A673 (cell line): ENCODE measurements at regions not wholly inside any gene's neighbourhood (a gene's known extent, or its start where the extent isn't known, plus 50 kb on each side); places are given as distances from the start of the nearest gene placed in this dataset.

Source experiments
- BruUV-seq: library from RNA; stranded (reverse); fragments of 400-500 nt; replicated peaks from 2 replicates; lab custom pipeline; 2021; lab: Mats Ljungman, UMichigan
- CTCF ChIA-PET: fragments of 300-600 bp; sonication (Branson Sonifier 250); formaldehyde crosslinking; loops from one replicate; lab custom pipeline; 2022; ENCODE audit warnings: antibody characterized with exemption; lab: Charles Lee
- POLR2A ChIA-PET: fragments of 300-600 bp; sonication (Branson Sonifier 250); formaldehyde crosslinking; loops from one replicate; lab custom pipeline; 2022; ENCODE audit warnings: antibody characterized with exemption; ENCODE audit not compliant: low non-redundant PET; lab: Charles Lee
- DNase-seq: peaks from one replicate; pipeline ENCODE4 v3.0.0-alpha.2; 2015; ENCODE audit warnings: low spot score
- H3K27ac ChIP-seq: fragments of 200-600 bp; sonication (generic); 2 replicates; pipeline ENCODE4 v1.5.1; 2016; ENCODE audit warnings: mixed run types, low read depth, mild to moderate bottlenecking, mixed read lengths, antibody characterized with exemption, low read length; ENCODE audit not compliant: poor library complexity, severe bottlenecking
- H3K27me3 ChIP-seq: fragments of 200-600 bp; sonication (generic); replicated peaks from 2 replicates; pipeline ENCODE4 v1.6.1; 2017; ENCODE audit warnings: mixed run types, low read depth, mild to moderate bottlenecking, mixed read lengths, antibody characterized with exemption, low read length; ENCODE audit not compliant: insufficient read depth, poor library complexity
- H3K36me3 ChIP-seq: fragments of 200-600 bp; sonication (generic); 2 replicates; pipeline ENCODE4 v1.6.1; 2016; ENCODE audit warnings: mixed run types, mild to moderate bottlenecking, mixed read lengths, antibody characterized with exemption, low read length; ENCODE audit not compliant: insufficient read depth, poor library complexity, severe bottlenecking
- H3K4me1 ChIP-seq: fragments of 200-600 bp; sonication (generic); 2 replicates; pipeline ENCODE4 v1.6.1; 2017; ENCODE audit warnings: mixed run types, mild to moderate bottlenecking, mixed read lengths, antibody characterized with exemption, low read length; ENCODE audit not compliant: insufficient read depth, poor library complexity, severe bottlenecking
- H3K4me3 ChIP-seq: fragments of 200-600 bp; sonication (generic); 2 replicates; pipeline ENCODE4 v1.5.1; 2016; ENCODE audit warnings: low read depth, mixed run types, mild to moderate bottlenecking, mixed read lengths, low read length; ENCODE audit not compliant: poor library complexity, severe bottlenecking
- H3K9me3 ChIP-seq: fragments of 200-600 bp; sonication (generic); 2 replicates; pipeline ENCODE4 v1.6.1; 2016; ENCODE audit warnings: mixed run types, low read depth, mild to moderate bottlenecking, mixed read lengths, antibody characterized with exemption, low read length; ENCODE audit not compliant: poor library complexity, severe bottlenecking
- CTCF ChIP-seq: fragments of 300-800, 200-600 bp; sonication (generic); conservative IDR thresholded peaks from 2 replicates; pipeline ENCODE4 v1.5.1; 2017; ENCODE audit warnings: low read depth, mild to moderate bottlenecking, antibody characterized with exemption, low read length, moderate library complexity, mixed read lengths
- EZH2 ChIP-seq: fragments of 200-600 bp; sonication (generic); IDR thresholded peaks from 2 replicates; pipeline ENCODE4 v1.6.1; 2017; ENCODE audit warnings: borderline replicate concordance, low read depth, mild to moderate bottlenecking, mixed read lengths, antibody characterized with exemption, low read length; ENCODE audit not compliant: poor library complexity, severe bottlenecking
- intact Hi-C: fragments of 100-400 bp; cut with micrococcal nuclease; formaldehyde crosslinking; loops from one replicate; pipeline ENCODE4 v1.10.0; 2022; ENCODE audit not compliant: unreplicated experiment

GRCh38 chr6:85172161-85172560, 277.7 kb upstream of the NT5E start:
- TF ChIP-seq EZH2 (no peak), CTCF (no peak)
- Histone ChIP-seq H3K9me3 (no peaks in the 10 kb centered on the region), H3K36me3 (no peaks in the 10 kb centered on the region), H3K4me1 (no peaks in the 10 kb centered on the region), H3K4me3 (no peak overlapping the region), H3K27me3 (no peaks in the 10 kb centered on the region), H3K27ac (no peak overlapping the region)
- CTCF ChIA-PET = no interaction called here
- intact Hi-C loops = no loop called here
- BruUV-seq = no TSS peak
- POLR2A ChIA-PET = no interaction called here
- DNase-seq = no peak

GRCh38 chr6:85169189-85169588, 280.7 kb upstream of the NT5E start:
- CTCF ChIA-PET = no interaction called here
- DNase-seq = no peak
- Histone ChIP-seq H3K27ac (no peak overlapping the region), H3K4me1 (no peaks in the 10 kb centered on the region), H3K9me3 (no peaks in the 10 kb centered on the region), H3K36me3 (no peaks in the 10 kb centered on the region), H3K4me3 (no peak overlapping the region), H3K27me3 (no peaks in the 10 kb centered on the region)
- BruUV-seq = no TSS peak
- intact Hi-C loops = no loop called here
- no peak for TF ChIP-seq CTCF
- POLR2A ChIA-PET = no interaction called here

DNA sequence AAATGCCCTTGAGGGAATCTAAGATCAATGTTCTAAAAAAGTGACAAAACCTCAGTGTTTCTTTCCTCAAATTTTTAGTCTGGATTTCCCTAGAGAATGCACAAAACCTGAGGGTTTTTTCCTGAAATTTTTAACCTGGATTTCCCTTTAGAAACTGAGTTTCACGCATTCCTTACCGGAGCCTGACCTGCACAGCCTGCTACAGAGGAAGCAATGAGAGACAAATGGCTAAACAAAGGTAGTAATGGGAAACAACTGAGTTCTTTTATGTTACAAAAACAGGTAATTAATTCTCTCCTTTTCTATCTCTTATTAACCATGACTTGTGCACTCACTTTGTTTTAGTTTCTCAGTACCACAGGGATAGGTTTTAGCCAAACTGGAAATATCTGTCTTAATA, 281.7 kb upstream of the NT5E start:
- ChIA-PET CTCF (no interaction called here), POLR2A (no interaction called here)
- Histone ChIP-seq H3K9me3 (no peaks in the 10 kb centered on the region), H3K27ac (no peak overlapping the region), H3K36me3 (no peaks in the 10 kb centered on the region), H3K4me3 (no peak overlapping the region), H3K27me3 (no peaks in the 10 kb centered on the region), H3K4me1 (no peaks in the 10 kb centered on the region)
- TF ChIP-seq EZH2 (no peak), CTCF (no peak)
- no peak for DNase-seq
- intact Hi-C loops = no loop called here
- no TSS peak for BruUV-seq
